SK-N-SH (cell line): ENCODE measurements at regions not wholly inside any gene's neighbourhood (a gene's known extent, or its start where the extent isn't known, plus 50 kb on each side); places are given as distances from the start of the nearest gene placed in this dataset.

Experiments used
- CTCF ChIA-PET: fragments of 300-600, 350-600 bp; formaldehyde crosslinking; extraction: SDS; loops from one replicate; lab custom pipeline; 2021; lab: Yijun Ruan, JAX
- POLR2A ChIA-PET: fragments of 350-600 bp; sonication (Branson Sonifier 250); formaldehyde crosslinking; extraction: SDS; loops from one replicate; lab custom pipeline; 2020; ENCODE audit warnings: antibody characterized with exemption, inconsistent platforms; lab: Yijun Ruan, JAX
- DNase-seq: peaks from one replicate; pipeline ENCODE4 v3.0.0; 2012
- H2AFZ ChIP-seq: fragments of 200-600 bp; sonication (generic); 2 replicates; pipeline ENCODE4 v1.8.1; 2016; ENCODE audit warnings: antibody characterized with exemption, mild to moderate bottlenecking, low read depth
- H3F3A ChIP-seq: fragments of 200-600 bp; sonication (generic); replicated peaks from 2 replicates; pipeline ENCODE3; 2016; ENCODE audit warnings: antibody characterized with exemption, mild to moderate bottlenecking; ENCODE audit not compliant: insufficient read depth
- H3K27ac ChIP-seq, 2 experiments: fragments of 200-500 bp in 1 of 2; fragments of 200-600 bp in 1 of 2; sonication (Bioruptor generic) in 1 of 2; sonication (generic), shearing (Covaris generic) in 1 of 2; 2 replicates each; pipeline versions ENCODE4 v1.5.1 to v1.6.1; 2014 to 2016; ENCODE audit warnings: low read depth in 2 of 2, inconsistent platforms in 1 of 2, low read length in 1 of 2, mild to moderate bottlenecking in 1 of 2, mixed read lengths in 1 of 2
- H3K27me3 ChIP-seq: fragments of 200-600 bp; sonication (generic), shearing (Covaris generic); 2 replicates; pipeline ENCODE4 v1.6.1; 2016; ENCODE audit warnings: mixed run types; ENCODE audit not compliant: insufficient read depth
- H3K36me3 ChIP-seq, 2 experiments: fragments of 200-500 bp in 1 of 2; fragments of 200-600 bp in 1 of 2; sonication (Bioruptor generic) in 1 of 2; sonication (generic) in 1 of 2; replicated peaks in 1 of 2; 2 replicates each; pipeline versions ENCODE3 to v1.5.1; 2014 to 2016; ENCODE audit warnings: low read length in 1 of 2, mild to moderate bottlenecking in 1 of 2; ENCODE audit not compliant: insufficient read depth in 2 of 2, control insufficient read depth in 1 of 2
- H3K4me1 ChIP-seq, 2 experiments: fragments of 200-500 bp in 1 of 2; fragments of 200-600 bp in 1 of 2; sonication (Bioruptor generic) in 1 of 2; sonication (generic), shearing (Covaris generic) in 1 of 2; 2 replicates each; pipeline versions ENCODE4 v1.5.1 to v1.6.1; 2014 to 2016; ENCODE audit warnings: low read depth in 1 of 2, low read length in 1 of 2, mixed run types in 1 of 2; ENCODE audit not compliant: insufficient read depth in 2 of 2, control insufficient read depth in 1 of 2
- H3K4me2 ChIP-seq: fragments of 200-600 bp; sonication (generic), shearing (Covaris generic); 2 replicates; pipeline ENCODE4 v1.6.1; 2017; ENCODE audit warnings: mixed run types
- H3K4me3 ChIP-seq, 2 experiments: fragments of 200-500 bp in 1 of 2; fragments of 200-600 bp in 1 of 2; sonication (Bioruptor generic) in 1 of 2; sonication (generic), shearing (Covaris generic) in 1 of 2; 2 replicates each; pipeline versions ENCODE4 v1.5.1 to v1.8.1; 2014 to 2016; ENCODE audit warnings: low read depth in 2 of 2, inconsistent platforms in 1 of 2, low read length in 1 of 2, mild to moderate bottlenecking in 1 of 2, mixed read lengths in 1 of 2, moderate library complexity in 1 of 2
- H3K79me2 ChIP-seq: fragments of 200-600 bp; sonication (generic); 2 replicates; pipeline ENCODE4 v1.8.1; 2017; ENCODE audit warnings: mild to moderate bottlenecking; ENCODE audit not compliant: insufficient read depth
- H3K9ac ChIP-seq: fragments of 200-600 bp; sonication (generic); 2 replicates; pipeline ENCODE4 v1.6.1; 2017; ENCODE audit warnings: mixed run types
- H3K9me2 ChIP-seq: fragments of 200-600 bp; sonication (generic); 2 replicates; pipeline ENCODE4 v1.6.1; 2017; ENCODE audit warnings: mixed run types
- H3K9me3 ChIP-seq: fragments of 200-600 bp; sonication (generic); 2 replicates; pipeline ENCODE4 v1.6.1; 2017; ENCODE audit warnings: mixed run types, mild to moderate bottlenecking, moderate library complexity
- H4K20me1 ChIP-seq: fragments of 200-600 bp; sonication (generic); 2 replicates; pipeline ENCODE4 v1.6.1; 2017; ENCODE audit warnings: mild to moderate bottlenecking, mixed run types; ENCODE audit not compliant: insufficient read depth
- CHD2 ChIP-seq: fragments of 150-350 bp; IDR thresholded peaks from 2 replicates; pipeline ENCODE4 v1.6.1; 2018; ENCODE audit warnings: low read length; ENCODE audit not compliant: partially characterized antibody
- ELF1 ChIP-seq: IDR thresholded peaks from 2 replicates; pipeline ENCODE4 v1.4.0; 2012
- FOSL2 ChIP-seq: IDR thresholded peaks from 2 replicates; pipeline ENCODE4 v1.4.0; 2012; ENCODE audit warnings: low read depth, mild to moderate bottlenecking, moderate library complexity, borderline replicate concordance
- JUND ChIP-seq: IDR thresholded peaks from 2 replicates; pipeline ENCODE4 v1.4.0; 2012
- MEF2A ChIP-seq: IDR thresholded peaks from 2 replicates; pipeline ENCODE4 v1.4.0; 2012; ENCODE audit warnings: low read depth, borderline replicate concordance
- NFIC ChIP-seq: IDR thresholded peaks from 2 replicates; pipeline ENCODE4 v1.4.0; 2012; ENCODE audit warnings: borderline replicate concordance
- NRF1 ChIP-seq: IDR thresholded peaks from 2 replicates; pipeline ENCODE4 v1.6.1; 2012; ENCODE audit warnings: low read depth, mild to moderate bottlenecking, low read length
- REST ChIP-seq: IDR thresholded peaks from 2 replicates; pipeline ENCODE4 v1.6.1; 2012; ENCODE audit warnings: mild to moderate bottlenecking, low read depth, low read length, moderate library complexity
- RFX5 ChIP-seq: IDR thresholded peaks from 2 replicates; pipeline ENCODE4 v1.6.1; 2012; ENCODE audit warnings: mild to moderate bottlenecking, improper control_type of control experiment, low read length
- SIN3A ChIP-seq: IDR thresholded peaks from 2 replicates; pipeline ENCODE4 v1.6.1; 2012; ENCODE audit warnings: low read depth, mild to moderate bottlenecking, low read length, moderate library complexity, borderline replicate concordance
- WGBS: methylation state at CpG from one replicate; pipeline ENCODE4 v1.1.6; 2017; ENCODE audit warnings: low lambda C conversion rate; 5-methylcytosine and 5-hydroxymethylcytosine counted together

DNA sequence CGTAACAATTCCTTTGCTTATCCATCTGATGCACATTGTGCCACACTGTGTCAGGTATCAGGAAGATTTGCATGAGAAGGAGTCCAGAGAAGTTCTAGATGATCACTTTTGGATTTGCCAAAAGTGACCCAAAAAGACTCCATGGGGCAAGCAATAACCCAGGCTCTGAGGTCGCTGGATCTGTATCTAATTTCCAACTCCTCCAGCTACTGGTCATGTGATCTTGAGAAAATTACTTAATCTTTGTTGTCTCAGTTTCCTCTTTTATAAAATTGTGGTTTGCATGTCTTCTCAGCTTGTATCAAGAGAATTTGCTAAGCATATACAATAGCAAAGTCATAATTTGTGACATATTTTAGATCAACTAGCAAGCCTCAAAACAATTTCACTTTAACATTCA lies 61.3 kb upstream of the ITGA4 start (continued):
- TF ChIP-seq FOSL2: no peak

GRCh38 chr2:181396256-181397123 lies 60.7 kb upstream of the ITGA4 start:
- Histone ChIP-seq H3K36me3 (no peaks in the 10 kb centered on the region), H3K9me2 (no peaks in the 10 kb centered on the region), H3K4me1 (0 out of 4 replicates have a peak, but pooled peaks cover 0 to 3% of the 10 kb centered on the region in 2 experiments), H3K9ac (no peak overlapping the region), H3K4me2 (no peak overlapping the region), H3K27me3 (no peaks in the 10 kb centered on the region), H2AFZ (no peak overlapping the region), H3K4me3 (no peak overlapping the region), H3F3A (no peaks in the 10 kb centered on the region), H3K27ac (no peak overlapping the region), H3K79me2 (no peaks in the 10 kb centered on the region), H3K9me3 (no peaks in the 10 kb centered on the region), H4K20me1 (no peaks in the 10 kb centered on the region)
- WGBS: 70% methylated on average over 6 of the region's 6 CpGs
- no peak for DNase-seq
- ChIA-PET CTCF (interaction anchor here (1.2 kb wide), 1 partner anchor 16 kb away, joined by 3 read pairs; no protein-coding TSS in a partner anchor), POLR2A (no interaction called here)
- TF ChIP-seq FOSL2 (no peak), NRF1 (no peak), SIN3A (no peak), JUND (no peak), NFIC (no peak), MEF2A (no peak), CHD2 (no peak), RFX5 (no peak), ELF1 (no peak)

DNA sequence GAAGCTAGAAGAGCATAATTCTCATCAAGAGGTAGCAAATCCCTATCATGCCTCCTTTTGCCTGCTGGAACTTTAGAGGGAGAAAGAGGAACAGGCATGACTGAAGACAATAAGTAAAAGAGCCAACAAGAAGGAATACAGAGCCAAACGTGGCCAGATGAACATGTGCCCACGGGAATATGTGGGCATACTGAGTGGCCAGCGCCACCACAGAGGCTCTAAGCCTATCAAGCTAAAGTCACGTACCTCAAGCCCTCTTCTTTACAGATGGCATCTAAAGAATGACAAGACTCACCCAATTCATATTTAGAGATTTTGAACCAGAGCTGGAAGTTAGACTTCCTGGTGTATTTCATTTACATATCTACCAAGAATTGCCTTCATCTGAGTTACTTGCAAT lies 59.9 kb upstream of the ITGA4 start:
- H2AFZ ChIP-seq: no peak overlapping the region
- DNase-seq: no peak
- no peak overlapping the region for H3K27ac ChIP-seq
- H3K9ac ChIP-seq: no peak overlapping the region
- no peaks in the 10 kb centered on the region for H3K9me2 ChIP-seq
- CTCF ChIA-PET: no interaction called here
- 0 out of 4 replicates have a peak, but pooled peaks cover 0 to 3% of the 10 kb centered on the region in 2 experiments for H3K4me1 ChIP-seq
- H3K4me2 ChIP-seq: no peak overlapping the region
- no peaks in the 10 kb centered on the region for H3K36me3 ChIP-seq
- no peaks in the 10 kb centered on the region for H3K27me3 ChIP-seq
- H4K20me1 ChIP-seq: no peaks in the 10 kb centered on the region
- no peak for TF ChIP-seq REST
- TF ChIP-seq MEF2A: no peak
- no peak for TF ChIP-seq NRF1
- no peaks in the 10 kb centered on the region for H3K9me3 ChIP-seq
- WGBS: 88% methylated on average over 4 of the region's 4 CpGs
- H3K4me3 ChIP-seq: no peak overlapping the region
- POLR2A ChIA-PET: no interaction called here
- no peaks in the 10 kb centered on the region for H3F3A ChIP-seq
- no peaks in the 10 kb centered on the region for H3K79me2 ChIP-seq
